AG04450 (cell line): ENCODE measurements at regions not wholly inside any gene's neighbourhood (a gene's known extent, or its start where the extent isn't known, plus 50 kb on each side); places are given as distances from the start of the nearest gene placed in this dataset.

Source experiments
- CTCF ChIA-PET: fragments of 300-600, 350-600 bp; formaldehyde crosslinking; extraction: SDS; loops from one replicate; lab custom pipeline; 2022; ENCODE audit warnings: antibody characterized with exemption, inconsistent platforms; lab: Charles Lee
- POLR2A ChIA-PET: fragments of 350-600 bp; formaldehyde crosslinking; extraction: SDS; loops from one replicate; lab custom pipeline; 2021; ENCODE audit warnings: antibody characterized with exemption, inconsistent platforms; lab: Yijun Ruan, JAX
- DNase-seq: peaks from one replicate; pipeline ENCODE4 v3.0.0-alpha.2; 2011; ENCODE audit warnings: low read depth, low spot score
- H3K27ac ChIP-seq: one replicate; pipeline ENCODE4 v1.5.1; 2012; ENCODE audit warnings: low read depth, low read length, control low read depth
- H3K27me3 ChIP-seq: one replicate; pipeline ENCODE4 v1.6.0; 2012; ENCODE audit warnings: low read length; ENCODE audit not compliant: control insufficient read depth, insufficient read depth
- H3K4me3 ChIP-seq: 2 replicates; pipeline ENCODE4 v1.5.1; 2011; ENCODE audit warnings: mild to moderate bottlenecking, low read depth, low read length, control low read depth
- H3K9me3 ChIP-seq: 2 replicates; pipeline ENCODE4 v1.5.1; 2012; ENCODE audit warnings: low read length; ENCODE audit not compliant: control insufficient read depth, insufficient read depth
- CTCF ChIP-seq: IDR thresholded peaks from 2 replicates; pipeline ENCODE4 v1.5.1; 2011; ENCODE audit warnings: low read depth, low read length, control low read depth, inconsistent platforms

- peaks cover 20% of the 10 kb centered on the region for H3K9me3 ChIP-seq
- TF ChIP-seq CTCF: no peak
- DNase-seq: no peak
- H3K4me3 ChIP-seq: no peak overlapping the region
- ChIA-PET CTCF (no interaction called here), POLR2A (no interaction called here)
- H3K27ac ChIP-seq: no peak overlapping the region
- H3K27me3 ChIP-seq: no peaks in the 10 kb centered on the region
These were observed 105.0 kb downstream of the ACKR3 start for GRCh38 chr2:236674646-236675045.

- no peak for DNase-seq
These were observed 105.4 kb downstream of the ACKR3 start for GRCh38 chr2:236675051-236675450.

GRCh38 chr2:236675526-236675925 lies 105.9 kb downstream of the ACKR3 start:
- CTCF ChIA-PET: no interaction called here

More at GRCh38 chr2:236675051-236675450, 105.4 kb downstream of the ACKR3 start:
- Histone ChIP-seq H3K27me3 (no peaks in the 10 kb centered on the region), H3K4me3 (no peak overlapping the region), H3K27ac (no peak overlapping the region), H3K9me3 (peaks cover 16% of the 10 kb centered on the region)
- ChIA-PET POLR2A (no interaction called here), CTCF (no interaction called here)
- TF ChIP-seq CTCF: no peak

GRCh38 chr2:236676136-236676873 lies 106.7 kb downstream of the ACKR3 start:
- peaks cover 11% of the 10 kb centered on the region for H3K9me3 ChIP-seq
- ChIA-PET CTCF (no interaction called here), POLR2A (no interaction called here)
- no peak overlapping the region for H3K4me3 ChIP-seq
- H3K27me3 ChIP-seq: no peaks in the 10 kb centered on the region
- H3K27ac ChIP-seq: no peak overlapping the region
- TF ChIP-seq CTCF: no peak
- no peak for DNase-seq

More at GRCh38 chr2:236675526-236675925, 105.9 kb downstream of the ACKR3 start:
- no peak for DNase-seq
- TF ChIP-seq CTCF: no peak
- Histone ChIP-seq H3K27ac (no peak overlapping the region), H3K9me3 (peaks cover 11% of the 10 kb centered on the region), H3K27me3 (no peaks in the 10 kb centered on the region), H3K4me3 (no peak overlapping the region)
- POLR2A ChIA-PET: no interaction called here

GRCh38 chr2:236677368-236677767 lies 107.7 kb downstream of the ACKR3 start:
- CTCF ChIA-PET: no interaction called here
- Histone ChIP-seq H3K9me3 (peaks cover 4% of the 10 kb centered on the region; the same call in 1 of the 2 replicates), H3K27ac (no peak overlapping the region), H3K4me3 (no peak overlapping the region), H3K27me3 (no peaks in the 10 kb centered on the region)
- TF ChIP-seq CTCF: no peak
- POLR2A ChIA-PET: interaction anchor here (0.7 kb wide), 1 partner anchor 20 kb away, joined by 8 read pairs; no protein-coding TSS in a partner anchor
- DNase-seq: no peak
